WTC11 (cell line): ENCODE measurements at regions not wholly inside any gene's neighbourhood (a gene's known extent, or its start where the extent isn't known, plus 50 kb on each side); places are given as distances from the start of the nearest gene placed in this dataset.

ENCODE experiments used
- ATF3 ChIP-seq: sonication (generic); formaldehyde crosslinking; conservative IDR thresholded peaks from 2 replicates; pipeline ENCODE4 v1.8.1; 2022; ENCODE audit warnings: mild to moderate bottlenecking, missing genetic modification reagents
- CBFB ChIP-seq: sonication (generic); formaldehyde crosslinking; IDR thresholded peaks from 2 replicates; pipeline ENCODE4 v1.8.1; 2022; ENCODE audit warnings: mild to moderate bottlenecking, low read depth, missing genetic modification reagents
- CREB1 ChIP-seq: sonication (generic); formaldehyde crosslinking; IDR thresholded peaks from 2 replicates; pipeline ENCODE4 v1.8.0; 2023; ENCODE audit warnings: mild to moderate bottlenecking, missing genetic modification reagents
- RELA ChIP-seq: sonication (generic); formaldehyde crosslinking; IDR thresholded peaks from 2 replicates; pipeline ENCODE4 v1.8.1; 2022; ENCODE audit warnings: missing genetic modification reagents, mild to moderate bottlenecking, borderline replicate concordance
- ZNF263 ChIP-seq: sonication (generic); formaldehyde crosslinking; IDR thresholded peaks from 2 replicates; pipeline ENCODE4 v1.8.1; 2022; ENCODE audit warnings: low read depth, mild to moderate bottlenecking, moderate library complexity, missing genetic modification reagents
- TF ChIP-seq, protein P1 (sequence below): fragments of 200-600 bp; IDR thresholded peaks from 2 replicates; pipeline ENCODE4 v1.8.0; 2022; ENCODE audit warnings: antibody characterized with exemption
- TF ChIP-seq, protein P2 (sequence below): sonication (generic); formaldehyde crosslinking; IDR thresholded peaks from 2 replicates; pipeline ENCODE4 v1.8.0; 2022; ENCODE audit warnings: mild to moderate bottlenecking, missing genetic modification reagents

DNA sequence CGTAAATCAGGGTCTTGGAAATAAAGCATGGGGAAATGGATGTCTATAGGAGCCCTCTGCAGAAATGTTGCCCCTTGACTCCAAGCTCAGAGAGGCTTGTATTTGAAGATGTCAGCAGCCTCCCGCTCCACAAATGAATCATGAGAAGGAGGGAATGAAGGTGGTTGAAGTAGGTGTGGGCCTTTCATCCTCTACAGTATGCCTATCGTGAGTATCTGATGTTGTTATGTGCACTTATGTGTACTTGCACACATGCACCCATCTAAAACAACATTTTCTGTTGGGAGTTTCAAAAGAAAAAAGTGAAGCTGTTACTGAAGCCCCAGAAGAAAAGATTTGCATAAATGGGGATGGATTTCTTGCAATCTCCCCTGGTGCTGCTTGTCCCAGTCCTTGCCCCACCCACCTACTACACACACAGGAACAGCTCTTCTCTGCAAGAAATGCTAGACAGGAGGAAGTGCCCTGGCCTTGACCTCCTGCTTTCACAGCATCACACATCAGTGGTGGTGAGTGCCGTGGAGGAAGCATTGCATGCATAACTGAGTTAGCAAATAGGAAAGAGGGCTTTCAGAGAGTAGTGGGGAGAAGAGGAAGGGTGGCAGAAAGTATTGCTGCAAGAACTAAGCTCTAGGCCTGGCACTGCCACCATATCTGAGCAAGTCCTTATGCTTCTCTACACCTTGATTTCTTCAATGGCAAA lies 156.1 kb downstream of the SNX18 start:
- TF ChIP-seq ZNF263 (no peak), CBFB (CRISPR knock-in tag) (no peak), ATF3 (CRISPR knock-in tag) (no peak), CREB1 (CRISPR knock-in tag) (no peak), RELA (CRISPR knock-in tag) (no peak)
- TF ChIP-seq, protein P1, sequence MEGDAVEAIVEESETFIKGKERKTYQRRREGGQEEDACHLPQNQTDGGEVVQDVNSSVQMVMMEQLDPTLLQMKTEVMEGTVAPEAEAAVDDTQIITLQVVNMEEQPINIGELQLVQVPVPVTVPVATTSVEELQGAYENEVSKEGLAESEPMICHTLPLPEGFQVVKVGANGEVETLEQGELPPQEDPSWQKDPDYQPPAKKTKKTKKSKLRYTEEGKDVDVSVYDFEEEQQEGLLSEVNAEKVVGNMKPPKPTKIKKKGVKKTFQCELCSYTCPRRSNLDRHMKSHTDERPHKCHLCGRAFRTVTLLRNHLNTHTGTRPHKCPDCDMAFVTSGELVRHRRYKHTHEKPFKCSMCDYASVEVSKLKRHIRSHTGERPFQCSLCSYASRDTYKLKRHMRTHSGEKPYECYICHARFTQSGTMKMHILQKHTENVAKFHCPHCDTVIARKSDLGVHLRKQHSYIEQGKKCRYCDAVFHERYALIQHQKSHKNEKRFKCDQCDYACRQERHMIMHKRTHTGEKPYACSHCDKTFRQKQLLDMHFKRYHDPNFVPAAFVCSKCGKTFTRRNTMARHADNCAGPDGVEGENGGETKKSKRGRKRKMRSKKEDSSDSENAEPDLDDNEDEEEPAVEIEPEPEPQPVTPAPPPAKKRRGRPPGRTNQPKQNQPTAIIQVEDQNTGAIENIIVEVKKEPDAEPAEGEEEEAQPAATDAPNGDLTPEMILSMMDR, result no peak
- TF ChIP-seq, protein P2, sequence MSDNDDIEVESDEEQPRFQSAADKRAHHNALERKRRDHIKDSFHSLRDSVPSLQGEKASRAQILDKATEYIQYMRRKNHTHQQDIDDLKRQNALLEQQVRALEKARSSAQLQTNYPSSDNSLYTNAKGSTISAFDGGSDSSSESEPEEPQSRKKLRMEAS, result no peak
